Lung (tissue), 11 donors: ENCODE measurements at regions not wholly inside any gene's neighbourhood (a gene's known extent, or its start where the extent isn't known, plus 50 kb on each side); places are given as distances from the start of the nearest gene placed in this dataset.

Experiments
- ATAC-seq: fragments of 200-7000 bp; cut with Tn5 transposase; one replicate; pipeline ENCODE4 v1.9.1; 2020; ENCODE audit warnings: moderate number of reproducible peaks; ENCODE audit not compliant: insufficient read depth, low FRiP score
- DNase-seq, 3 donors: peaks; one replicate each; pipeline ENCODE4 v3.0.0-alpha.2; 2013 to 2017
- H3K27ac ChIP-seq, 2 donors: one replicate each; pipeline ENCODE4 v1.5.1; 2013; ENCODE audit warnings: mild to moderate bottlenecking in 2 of 2, moderate library complexity in 2 of 2, control low read depth in 1 of 2, inconsistent platforms in 1 of 2, low read depth in 1 of 2, low read length in 1 of 2
- H3K27me3 ChIP-seq, 3 donors: one replicate each; pipeline ENCODE4 v1.5.1; 2013; ENCODE audit warnings: low read length in 2 of 3; ENCODE audit not compliant: control insufficient read depth in 3 of 3, insufficient read depth in 3 of 3
- H3K36me3 ChIP-seq, 4 donors: one replicate each; pipeline ENCODE4 v1.5.1; 2013; ENCODE audit warnings: low read length in 4 of 4, mild to moderate bottlenecking in 1 of 4, moderate library complexity in 1 of 4; ENCODE audit not compliant: control insufficient read depth in 4 of 4, insufficient read depth in 4 of 4
- H3K4me1 ChIP-seq, 5 donors: one replicate each; pipeline ENCODE4 v1.5.1; 2013; ENCODE audit warnings: low read length in 5 of 5, mild to moderate bottlenecking in 2 of 5, moderate library complexity in 1 of 5; ENCODE audit not compliant: control insufficient read depth in 5 of 5, insufficient read depth in 5 of 5
- H3K4me3 ChIP-seq: one replicate; pipeline ENCODE4 v1.5.1; 2013; ENCODE audit warnings: mild to moderate bottlenecking, control low read depth, moderate library complexity
- H3K9ac ChIP-seq, 2 donors: one replicate each; pipeline ENCODE4 v1.5.1; 2013; ENCODE audit warnings: low read length in 2 of 2, control low read depth in 1 of 2; ENCODE audit not compliant: insufficient read depth in 1 of 2
- H3K9me3 ChIP-seq, 4 donors: one replicate each; pipeline ENCODE4 v1.5.1; 2013; ENCODE audit warnings: low read length in 3 of 4, mild to moderate bottlenecking in 1 of 4, moderate library complexity in 1 of 4; ENCODE audit not compliant: control insufficient read depth in 4 of 4, insufficient read depth in 3 of 4
- CTCF ChIP-seq: IDR thresholded peaks from 2 replicates; pipeline ENCODE4 v1.5.1; 2012; ENCODE audit warnings: mild to moderate bottlenecking; ENCODE audit errors: control extremely low read depth, extremely low read depth
- WGBS, 2 donors: extraction: QIAGEN DNeasy Blood & Tissue Kit; methylation state at CpG; one replicate each; pipeline ENCODE4 v1.1.7; 2013; 5-methylcytosine and 5-hydroxymethylcytosine counted together
- donor health status: control.
- donor health status: control.
- donor health status: Bipolar disorder and iron deficiency.
- donor health status: healthy.
- donor health status: DM: yes; HTN: yes; CAD: no.

- WGBS, 2 donors = 11 to 15% methylated on average over 4 of the region's 4 CpGs
- ATAC-seq (no peak), DNase-seq (peak; percentile 13 to 66 (median 64))
- Histone ChIP-seq H3K4me1 (peaks cover 0 to 7% (median 2%) of the 10 kb centered on the region in 5 donors), H3K9ac (no peak overlapping the region), H3K27me3 (no peaks in the 10 kb centered on the region), H3K9me3 (no peaks in the 10 kb centered on the region), H3K4me3 (no peak overlapping the region), H3K27ac (no peak overlapping the region), H3K36me3 (no peaks in the 10 kb centered on the region)
- TF ChIP-seq CTCF = no peak
These were observed 719.0 kb downstream of the RWDD3 start for GRCh38 chr1:95953015-95953414.

- no peak for ATAC-seq
- WGBS, 2 donors = 79% methylated on average over 3 of the region's 3 CpGs
- no peak for TF ChIP-seq CTCF
These were observed 720.6 kb downstream of the RWDD3 start for GRCh38 chr1:95954585-95954984.

GRCh38 chr1:95956215-95956614 is 722.2 kb downstream of the RWDD3 start:
- no peak overlapping the region for H3K4me3 ChIP-seq
- DNase-seq (no peak), ATAC-seq (no peak)
- H3K36me3 ChIP-seq = no peaks in the 10 kb centered on the region
- H3K9ac ChIP-seq = no peak overlapping the region
- H3K27ac ChIP-seq = no peak overlapping the region
- no peaks in the 10 kb centered on the region for H3K27me3 ChIP-seq
- H3K4me1 ChIP-seq = peaks cover 0 to 6% (median 2%) of the 10 kb centered on the region in 5 donors
- H3K9me3 ChIP-seq = no peaks in the 10 kb centered on the region
- TF ChIP-seq CTCF = no peak

More at GRCh38 chr1:95954585-95954984, 720.6 kb downstream of the RWDD3 start:
- H3K4me3 ChIP-seq = no peak overlapping the region
- H3K9me3 ChIP-seq = no peaks in the 10 kb centered on the region
- no peak overlapping the region for H3K27ac ChIP-seq
- no peak overlapping the region for H3K9ac ChIP-seq
- H3K4me1 ChIP-seq = peaks cover 0 to 7% (median 2%) of the 10 kb centered on the region in 5 donors
- DNase-seq = no peak
- no peaks in the 10 kb centered on the region for H3K36me3 ChIP-seq
- no peaks in the 10 kb centered on the region for H3K27me3 ChIP-seq

GRCh38 chr1:95957748-95958147 is 723.7 kb downstream of the RWDD3 start:
- WGBS, 2 donors = 34 to 57% methylated on average over 1 of the region's 1 CpG
- Histone ChIP-seq H3K4me1 (peaks cover 0 to 2% (median 0%) of the 10 kb centered on the region in 5 donors), H3K27ac (no peak overlapping the region), H3K4me3 (no peak overlapping the region), H3K27me3 (no peaks in the 10 kb centered on the region), H3K9ac (no peak overlapping the region), H3K36me3 (no peaks in the 10 kb centered on the region), H3K9me3 (peaks cover 0 to 2% (median 0%) of the 10 kb centered on the region in 4 donors)
- TF ChIP-seq CTCF = no peak
- DNase-seq (peak in 1 of 3 donors; percentile 5), ATAC-seq (no peak)
